Lung (tissue), 9 donors: ENCODE measurements at regions not wholly inside any gene's neighbourhood (a gene's known extent, or its start where the extent isn't known, plus 50 kb on each side); places are given as distances from the start of the nearest gene placed in this dataset.
"Not testable (repeated sequence)": the region's sequence is repeated elsewhere in the genome, so short reads cannot be mapped to it uniquely, and the experiment has no call there.

Source experiments
- ATAC-seq: fragments of 200-7000 bp; cut with Tn5 transposase; one replicate; pipeline ENCODE4 v1.9.1; 2020; ENCODE audit warnings: moderate number of reproducible peaks; ENCODE audit not compliant: insufficient read depth, low FRiP score
- DNase-seq, 3 donors: peaks; one replicate each; pipeline ENCODE4 v3.0.0-alpha.2; 2013 to 2017
- H3K27ac ChIP-seq, 2 donors: one replicate each; pipeline ENCODE4 v1.5.1; 2013; ENCODE audit warnings: mild to moderate bottlenecking in 2 of 2, moderate library complexity in 2 of 2, control low read depth in 1 of 2, inconsistent platforms in 1 of 2, low read depth in 1 of 2, low read length in 1 of 2
- H3K27me3 ChIP-seq, 3 donors: one replicate each; pipeline ENCODE4 v1.5.1; 2013; ENCODE audit warnings: low read length in 2 of 3; ENCODE audit not compliant: control insufficient read depth in 3 of 3, insufficient read depth in 3 of 3
- H3K36me3 ChIP-seq, 4 donors: one replicate each; pipeline ENCODE4 v1.5.1; 2013; ENCODE audit warnings: low read length in 4 of 4, mild to moderate bottlenecking in 1 of 4, moderate library complexity in 1 of 4; ENCODE audit not compliant: control insufficient read depth in 4 of 4, insufficient read depth in 4 of 4
- H3K4me1 ChIP-seq, 5 donors: one replicate each; pipeline ENCODE4 v1.5.1; 2013; ENCODE audit warnings: low read length in 5 of 5, mild to moderate bottlenecking in 2 of 5, moderate library complexity in 1 of 5; ENCODE audit not compliant: control insufficient read depth in 5 of 5, insufficient read depth in 5 of 5
- H3K4me3 ChIP-seq: one replicate; pipeline ENCODE4 v1.5.1; 2013; ENCODE audit warnings: mild to moderate bottlenecking, control low read depth, moderate library complexity
- H3K9ac ChIP-seq, 2 donors: one replicate each; pipeline ENCODE4 v1.5.1; 2013; ENCODE audit warnings: low read length in 2 of 2, control low read depth in 1 of 2; ENCODE audit not compliant: insufficient read depth in 1 of 2
- H3K9me3 ChIP-seq, 4 donors: one replicate each; pipeline ENCODE4 v1.5.1; 2013; ENCODE audit warnings: low read length in 3 of 4, mild to moderate bottlenecking in 1 of 4, moderate library complexity in 1 of 4; ENCODE audit not compliant: control insufficient read depth in 4 of 4, insufficient read depth in 3 of 4
- WGBS, 2 donors: extraction: QIAGEN DNeasy Blood & Tissue Kit; methylation state at CpG; one replicate each; pipeline ENCODE4 v1.1.7; 2013; 5-methylcytosine and 5-hydroxymethylcytosine counted together
- donor health status: Bipolar disorder and iron deficiency.
- donor health status: healthy.
- donor health status: DM: yes; HTN: yes; CAD: no.

GRCh38 chr2:110329158-110329557 lies 116.8 kb upstream of the MTLN start:
- not testable (repeated sequence) for H3K4me3 ChIP-seq, H3K36me3 ChIP-seq, H3K27me3 ChIP-seq, ATAC-seq, H3K27ac ChIP-seq, DNase-seq, H3K9me3 ChIP-seq, H3K9ac ChIP-seq, H3K4me1 ChIP-seq
- WGBS, 2 donors = 85 to 87% methylated on average over 5 of the region's 7 CpGs

- DNase-seq = peak in 1 of 3 donors; percentile 7
- ATAC-seq = not testable (repeated sequence)
Observed at GRCh38 chr2:110328677-110329076, 116.3 kb upstream of the MTLN start.

GRCh38 chr2:110323832-110324231 lies 111.5 kb upstream of the MTLN start:
- H3K27me3 ChIP-seq, DNase-seq, H3K36me3 ChIP-seq, H3K4me3 ChIP-seq, H3K9me3 ChIP-seq, H3K27ac ChIP-seq, H3K4me1 ChIP-seq, ATAC-seq, H3K9ac ChIP-seq: not testable (repeated sequence)
- no CpG with 5 or more reads among the region's 4 CpGs for WGBS, 2 donors

More at GRCh38 chr2:110328677-110329076, 116.3 kb upstream of the MTLN start:
- WGBS, 2 donors = 91% methylated on average over 3 to 5 of the region's 5 CpGs
- not testable (repeated sequence) for H3K27ac ChIP-seq, H3K4me3 ChIP-seq, H3K9ac ChIP-seq, H3K4me1 ChIP-seq, H3K36me3 ChIP-seq, H3K27me3 ChIP-seq, H3K9me3 ChIP-seq

GRCh38 chr2:110322535-110322934 lies 110.2 kb upstream of the MTLN start:
- H3K9ac ChIP-seq, H3K9me3 ChIP-seq, DNase-seq, H3K4me1 ChIP-seq, H3K36me3 ChIP-seq, H3K27me3 ChIP-seq, H3K27ac ChIP-seq, H3K4me3 ChIP-seq, ATAC-seq: not testable (repeated sequence)
- WGBS, 2 donors = no CpG with 5 or more reads among the region's 8 CpGs

GRCh38 chr2:110320834-110321563 lies 108.7 kb upstream of the MTLN start:
- not testable (repeated sequence) for H3K4me3 ChIP-seq, H3K4me1 ChIP-seq, H3K27me3 ChIP-seq, ATAC-seq, H3K36me3 ChIP-seq, H3K9me3 ChIP-seq, H3K9ac ChIP-seq, H3K27ac ChIP-seq, DNase-seq
- no CpG with 5 or more reads among the region's 10 CpGs for WGBS, 2 donors

- not testable (repeated sequence) for H3K36me3 ChIP-seq, H3K4me3 ChIP-seq, H3K27ac ChIP-seq, DNase-seq, ATAC-seq, H3K9ac ChIP-seq, H3K27me3 ChIP-seq, H3K9me3 ChIP-seq, H3K4me1 ChIP-seq
- no CpG with 5 or more reads among the region's 4 CpGs for WGBS, 2 donors
Observed at GRCh38 chr2:110318898-110319297, 106.6 kb upstream of the MTLN start.

- not testable (repeated sequence) for H3K36me3 ChIP-seq, H3K27me3 ChIP-seq, DNase-seq, H3K9ac ChIP-seq, H3K27ac ChIP-seq, H3K9me3 ChIP-seq, H3K4me1 ChIP-seq, H3K4me3 ChIP-seq, ATAC-seq
- WGBS, 2 donors = no CpG with 5 or more reads among the region's 5 CpGs
Observed at GRCh38 chr2:110317377-110317776, 105.0 kb upstream of the MTLN start.

- not testable (repeated sequence) for H3K36me3 ChIP-seq, H3K27ac ChIP-seq, H3K4me1 ChIP-seq, H3K4me3 ChIP-seq, H3K27me3 ChIP-seq, ATAC-seq, H3K9ac ChIP-seq, DNase-seq, H3K9me3 ChIP-seq
- no CpG with 5 or more reads among the region's 10 CpGs for WGBS, 2 donors
Observed at GRCh38 chr2:110316051-110316865, 103.9 kb upstream of the MTLN start.
